K562 (cell line): ENCODE measurements at regions not wholly inside any gene's neighbourhood (a gene's known extent, or its start where the extent isn't known, plus 50 kb on each side); places are given as distances from the start of the nearest gene placed in this dataset.
A peak's percentile ranks its signal among the peaks of the same experiment; 100 is the strongest.

Experiments
- ATAC-seq: fragments of 200-7000 bp; cut with Tn5 transposase; 3 replicates; pipeline ENCODE4 v1.9.1; 2020; ENCODE audit warnings: moderate library complexity
- BruUV-seq: library from RNA; stranded (reverse); fragments of 400-500 nt; replicated peaks from 2 replicates; lab custom pipeline; 2021; lab: Mats Ljungman, UMichigan
- CTCF ChIA-PET: fragments of 300-600 bp; formaldehyde crosslinking; extraction: SDS; loops from one replicate; lab custom pipeline; 2021; ENCODE audit warnings: low intra/inter-chr PET ratio; lab: Yijun Ruan, JAX
- POLR2A ChIA-PET: fragments of 300-600, 350-650 bp; sonication (Branson Sonifier 250); formaldehyde crosslinking; extraction: SDS; loops from one replicate; lab custom pipeline; 2021; ENCODE audit warnings: antibody characterized with exemption, inconsistent platforms; lab: Yijun Ruan, JAX
- DNase-seq, 4 experiments: peaks; one replicate each; pipeline versions ENCODE4 v3.0.0 to v3.0.0-alpha.2; 2011 to 2018; ENCODE audit warnings: low spot score in 3 of 4, mixed read lengths in 3 of 4; ENCODE audit errors: extremely low read depth in 1 of 4
- FAIRE-seq: peaks from 2 replicates; lab custom pipeline; 2011; peaks lifted over from hg19 to GRCh38; lab: Jason Lieb, UNC
- H2AFZ ChIP-seq: 2 replicates; pipeline ENCODE4 v1.6.0; 2011; ENCODE audit warnings: low read depth, low read length, control low read depth, inconsistent platforms
- H3K27ac ChIP-seq: fragments of 200-600 bp; 3 replicates; pipeline ENCODE4 v1.8.0; 2011; ENCODE audit warnings: low read depth, mild to moderate bottlenecking, control low read depth, inconsistent platforms, low read length, moderate library complexity, mixed read lengths; ENCODE audit errors: extremely low read depth
- H3K27me3 ChIP-seq, 2 experiments: fragments of 300-600 bp in 1 of 2; 2 replicates in 1 of 2; 3 replicates in 1 of 2; pipeline versions ENCODE4 v1.6.0 to v1.8.0; 2011; ENCODE audit warnings: inconsistent platforms in 2 of 2, low read length in 2 of 2, mild to moderate bottlenecking in 1 of 2, mixed read lengths in 1 of 2, moderate library complexity in 1 of 2; ENCODE audit not compliant: control insufficient read depth in 2 of 2, insufficient read depth in 2 of 2
- H3K36me3 ChIP-seq: fragments of 300-600 bp; 3 replicates; pipeline ENCODE4 v1.8.0; 2011; ENCODE audit warnings: mild to moderate bottlenecking, low read length, inconsistent platforms; ENCODE audit not compliant: control insufficient read depth, insufficient read depth
- H3K4me1 ChIP-seq, 2 experiments: fragments of 200-600 bp in 1 of 2; replicated peaks in 1 of 2; 2 replicates in 1 of 2; 3 replicates in 1 of 2; pipeline versions ENCODE4 v1.5.1 to v1.8.0; 2011; ENCODE audit warnings: inconsistent platforms in 2 of 2, low read length in 2 of 2, mild to moderate bottlenecking in 1 of 2, mixed read lengths in 1 of 2, moderate library complexity in 1 of 2; ENCODE audit not compliant: control insufficient read depth in 2 of 2, insufficient read depth in 2 of 2
- H3K4me2 ChIP-seq: 2 replicates; pipeline ENCODE4 v1.6.1; 2011; ENCODE audit warnings: low read length, control low read depth, inconsistent platforms, mixed read lengths; ENCODE audit not compliant: insufficient read depth
- H3K4me3 ChIP-seq: fragments of 200-600 bp; sonication (generic), shearing (Covaris generic); 2 replicates; pipeline ENCODE4 v1.5.1; 2016; ENCODE audit warnings: control low read depth, inconsistent platforms
- H3K79me2 ChIP-seq: fragments of 200-600 bp; 3 replicates; pipeline ENCODE4 v1.8.0; 2011; ENCODE audit warnings: low read length, inconsistent platforms; ENCODE audit not compliant: control insufficient read depth, insufficient read depth
- H3K9ac ChIP-seq, 2 experiments: 2 replicates each; pipeline versions ENCODE4 v1.6.0 to v1.6.1; 2011; ENCODE audit warnings: low read depth in 2 of 2, low read length in 2 of 2, control low read depth in 1 of 2, inconsistent platforms in 1 of 2, mild to moderate bottlenecking in 1 of 2, mixed read lengths in 1 of 2; ENCODE audit not compliant: insufficient read depth in 1 of 2
- H3K9me1 ChIP-seq: one replicate; pipeline ENCODE4 v1.6.0; 2011; ENCODE audit warnings: inconsistent platforms, mild to moderate bottlenecking, low read length, moderate library complexity; ENCODE audit not compliant: control insufficient read depth, insufficient read depth
- H3K9me3 ChIP-seq: replicated peaks from 2 replicates; pipeline ENCODE4 v1.5.1; 2011; ENCODE audit warnings: low read depth, low read length, inconsistent platforms; ENCODE audit not compliant: control insufficient read depth, insufficient read depth
- H4K20me1 ChIP-seq: replicated peaks from 2 replicates; pipeline ENCODE4 v1.6.1; 2011; ENCODE audit warnings: low read length, inconsistent platforms, mixed read lengths; ENCODE audit not compliant: control insufficient read depth, insufficient read depth
- CBFA2T3 ChIP-seq: fragments of 450-650 bp; IDR thresholded peaks from 2 replicates; pipeline ENCODE4 v1.6.1; 2017
- FOXP1 ChIP-seq: sonication (generic); formaldehyde crosslinking; IDR thresholded peaks from 2 replicates; pipeline ENCODE4 v1.8.0; 2022; ENCODE audit warnings: mild to moderate bottlenecking, missing genetic modification reagents
- NUFIP1 ChIP-seq: fragments of 450-650 bp; IDR thresholded peaks from 2 replicates; pipeline ENCODE4 v1.6.1; 2018; ENCODE audit not compliant: partially characterized antibody
- ZC3H8 ChIP-seq: fragments of 450-650 bp; IDR thresholded peaks from 2 replicates; pipeline ENCODE4 v1.6.1; 2017
- WGBS: fragments of 100-300 bp; shearing (Covaris generic); methylation state at CpG from one replicate; pipeline ENCODE4 v1.1.6; 2016; ENCODE audit warnings: low coverage, mixed read lengths; ENCODE audit not compliant: insufficient coverage; ENCODE audit errors: missing lambda C conversion rate; 5-methylcytosine and 5-hydroxymethylcytosine counted together
- in situ Hi-C: fragments of 300-500 bp; cut with MboI; formaldehyde crosslinking; loops from 4 replicates; pipeline ENCODE4 v1.15.0; 2018; ENCODE audit warnings: inconsistent platforms, mixed read lengths
- intact Hi-C: fragments of 100-400 bp; cut with micrococcal nuclease; formaldehyde crosslinking; loops from 2 replicates; pipeline ENCODE4 v1.14.2; 2022
- TF ChIP-seq, protein P1 (sequence below), 3 experiments: IDR thresholded peaks in 2 of 3; conservative IDR thresholded peaks in 1 of 3; 2 replicates each; pipeline ENCODE4 v1.5.1; 2011 to 2012; ENCODE audit warnings: low read length in 3 of 3, mild to moderate bottlenecking in 3 of 3, control low read depth in 2 of 3, improper control_type of control experiment in 1 of 3, inconsistent platforms in 1 of 3, low read depth in 1 of 3, mixed read lengths in 1 of 3, moderate library complexity in 1 of 3; ENCODE audit not compliant: insufficient read depth in 2 of 3

DNA sequence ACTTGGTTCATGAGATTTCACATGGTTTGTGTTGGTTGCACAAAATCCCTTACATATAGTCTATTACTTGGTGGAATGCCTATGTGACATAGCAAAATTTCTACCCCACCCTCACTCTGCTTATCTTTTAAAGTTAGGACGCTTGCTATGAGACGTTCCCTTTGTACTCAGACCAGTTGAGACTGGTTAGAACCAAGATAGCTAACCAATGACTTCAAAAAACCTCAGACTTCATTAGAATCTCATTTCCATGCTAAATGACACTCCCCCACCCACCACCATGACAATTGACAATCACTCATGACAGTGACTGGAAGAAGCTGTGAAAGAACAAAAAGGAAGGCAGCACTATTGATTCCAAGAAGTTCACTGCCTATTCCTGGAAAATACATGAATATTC lies 313.6 kb downstream of the ETS1 start:
- CTCF ChIA-PET, result no interaction called here
- no peak for FAIRE-seq

GRCh38 chr11:128271401-128271800 lies 316.0 kb downstream of the ETS1 start:
- BruUV-seq, result no TSS peak
- Histone ChIP-seq H3K4me2 (no peak overlapping the region), H3K9me1 (no peaks in the 10 kb centered on the region), H3K36me3 (no peaks in the 10 kb centered on the region), H4K20me1 (no peaks in the 10 kb centered on the region), H3K4me1 (no peaks in the 10 kb centered on the region), H2AFZ (no peak overlapping the region), H3K79me2 (no peaks in the 10 kb centered on the region), H3K4me3 (no peak overlapping the region), H3K27ac (no peak overlapping the region), H3K27me3 (no peaks in the 10 kb centered on the region), H3K9me3 (no peaks in the 10 kb centered on the region), H3K9ac (no peak overlapping the region)
- in situ Hi-C loops, result no loop called here
- ChIA-PET POLR2A (no interaction called here), CTCF (no interaction called here)
- TF ChIP-seq, protein P1, sequence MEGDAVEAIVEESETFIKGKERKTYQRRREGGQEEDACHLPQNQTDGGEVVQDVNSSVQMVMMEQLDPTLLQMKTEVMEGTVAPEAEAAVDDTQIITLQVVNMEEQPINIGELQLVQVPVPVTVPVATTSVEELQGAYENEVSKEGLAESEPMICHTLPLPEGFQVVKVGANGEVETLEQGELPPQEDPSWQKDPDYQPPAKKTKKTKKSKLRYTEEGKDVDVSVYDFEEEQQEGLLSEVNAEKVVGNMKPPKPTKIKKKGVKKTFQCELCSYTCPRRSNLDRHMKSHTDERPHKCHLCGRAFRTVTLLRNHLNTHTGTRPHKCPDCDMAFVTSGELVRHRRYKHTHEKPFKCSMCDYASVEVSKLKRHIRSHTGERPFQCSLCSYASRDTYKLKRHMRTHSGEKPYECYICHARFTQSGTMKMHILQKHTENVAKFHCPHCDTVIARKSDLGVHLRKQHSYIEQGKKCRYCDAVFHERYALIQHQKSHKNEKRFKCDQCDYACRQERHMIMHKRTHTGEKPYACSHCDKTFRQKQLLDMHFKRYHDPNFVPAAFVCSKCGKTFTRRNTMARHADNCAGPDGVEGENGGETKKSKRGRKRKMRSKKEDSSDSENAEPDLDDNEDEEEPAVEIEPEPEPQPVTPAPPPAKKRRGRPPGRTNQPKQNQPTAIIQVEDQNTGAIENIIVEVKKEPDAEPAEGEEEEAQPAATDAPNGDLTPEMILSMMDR (IDR thresholded peaks at IDR 0.05 in 2 of 3, conservative IDR thresholded peaks at IDR 0.05 in 1 of 3; ENCODE audit: insufficient read depth in 2 of 3, low read depth in 1 of 3, low read length in 3 of 3), result no peak
- 0% methylated on average over 1 of the region's 1 CpG for WGBS
- no peak for ATAC-seq
- no peak for FAIRE-seq
- no peak for DNase-seq
- intact Hi-C loops, result no loop called here

More for the DNA sequence above, 313.6 kb downstream of the ETS1 start:
- TF ChIP-seq ZC3H8 (no peak), FOXP1 (no peak), CBFA2T3 (no peak), NUFIP1 (no peak)
- TF ChIP-seq, all 486 proteins: peak for 0
- Histone ChIP-seq H3K9me1 (no peaks in the 10 kb centered on the region), H3K27me3 (no peaks in the 10 kb centered on the region), H3K36me3 (no peaks in the 10 kb centered on the region), H3K79me2 (no peaks in the 10 kb centered on the region), H3K4me3 (no peak overlapping the region), H3K4me2 (no peak overlapping the region), H3K4me1 (no peaks in the 10 kb centered on the region), H2AFZ (no peak overlapping the region), H3K27ac (no peak overlapping the region), H3K9ac (no peak overlapping the region), H3K9me3 (no peaks in the 10 kb centered on the region), H4K20me1 (no peaks in the 10 kb centered on the region)
- DNase-seq, result peak in 1 of 4 experiments; percentile 19
- POLR2A ChIA-PET, result no interaction called here
- in situ Hi-C loops (no loop called here), intact Hi-C loops (no loop called here)
- ATAC-seq, result no peak
- 0% methylated on average over 2 of the region's 2 CpGs for WGBS
- BruUV-seq, result no TSS peak
